ENCODE measurements at regions not wholly inside any gene's neighbourhood (a gene's known extent, or its start where the extent isn't known, plus 50 kb on each side); places are given as distances from the start of the nearest gene placed in this dataset.

DNA sequence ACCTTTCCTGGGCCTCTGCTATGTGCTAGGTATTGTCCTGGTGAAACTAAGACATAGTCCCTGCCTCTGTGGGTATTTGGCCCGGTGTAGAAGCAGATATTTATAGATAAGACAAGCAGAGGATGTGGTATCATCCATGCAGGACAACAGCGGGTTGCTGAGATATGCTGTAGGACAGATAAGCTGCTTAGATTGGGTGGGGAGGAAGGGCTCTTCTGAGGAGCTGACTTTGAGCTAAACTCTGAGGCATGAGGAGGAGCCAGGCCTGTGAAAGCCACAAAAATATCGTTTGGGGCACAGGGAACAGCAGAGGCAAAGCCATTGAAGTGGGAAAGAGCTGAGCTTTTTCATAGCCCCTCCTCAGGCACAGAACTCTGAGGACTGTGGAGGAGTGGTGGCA is 492.5 kb upstream of the CFAP20DC start:
- no peak for ATAC-seq
- H3K36me3 ChIP-seq = no peaks in the 10 kb centered on the region

DNA sequence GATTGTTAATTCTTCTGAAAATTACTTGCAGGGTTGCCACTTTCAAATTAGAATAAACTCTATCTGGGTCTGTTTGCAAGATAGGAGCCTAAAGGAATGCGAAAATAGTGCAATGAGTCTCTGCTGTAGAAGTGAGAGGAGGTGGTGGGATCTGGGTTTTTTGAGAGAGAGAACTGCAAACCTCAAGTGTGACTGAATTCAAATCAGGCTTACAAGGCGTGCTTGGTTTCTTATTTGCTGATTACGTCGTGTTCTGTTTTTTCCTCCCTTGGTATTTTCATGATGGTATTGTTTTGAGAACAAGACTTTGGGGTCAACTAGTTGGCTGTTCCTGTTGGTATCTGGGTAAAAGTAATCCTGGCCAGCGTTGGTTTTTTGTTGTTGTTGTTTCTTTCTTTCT is 490.9 kb upstream of the CFAP20DC start:
- ATAC-seq (no peak), DNase-seq (no peak)
- H3K27me3 ChIP-seq = no peaks in the 10 kb centered on the region
- intact Hi-C loops (cut with DNase I; ENCODE audit: low total_unique reads) = no loop called here
- TF ChIP-seq POLR2A (IDR thresholded peaks at IDR 0.05) = no peak
- TF ChIP-seq, protein P1, sequence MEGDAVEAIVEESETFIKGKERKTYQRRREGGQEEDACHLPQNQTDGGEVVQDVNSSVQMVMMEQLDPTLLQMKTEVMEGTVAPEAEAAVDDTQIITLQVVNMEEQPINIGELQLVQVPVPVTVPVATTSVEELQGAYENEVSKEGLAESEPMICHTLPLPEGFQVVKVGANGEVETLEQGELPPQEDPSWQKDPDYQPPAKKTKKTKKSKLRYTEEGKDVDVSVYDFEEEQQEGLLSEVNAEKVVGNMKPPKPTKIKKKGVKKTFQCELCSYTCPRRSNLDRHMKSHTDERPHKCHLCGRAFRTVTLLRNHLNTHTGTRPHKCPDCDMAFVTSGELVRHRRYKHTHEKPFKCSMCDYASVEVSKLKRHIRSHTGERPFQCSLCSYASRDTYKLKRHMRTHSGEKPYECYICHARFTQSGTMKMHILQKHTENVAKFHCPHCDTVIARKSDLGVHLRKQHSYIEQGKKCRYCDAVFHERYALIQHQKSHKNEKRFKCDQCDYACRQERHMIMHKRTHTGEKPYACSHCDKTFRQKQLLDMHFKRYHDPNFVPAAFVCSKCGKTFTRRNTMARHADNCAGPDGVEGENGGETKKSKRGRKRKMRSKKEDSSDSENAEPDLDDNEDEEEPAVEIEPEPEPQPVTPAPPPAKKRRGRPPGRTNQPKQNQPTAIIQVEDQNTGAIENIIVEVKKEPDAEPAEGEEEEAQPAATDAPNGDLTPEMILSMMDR (IDR thresholded peaks at IDR 0.05 in 4 of 5, conservative IDR thresholded peaks at IDR 0.05 in 1 of 5) = no peak
- no peaks in the 10 kb centered on the region for H3K36me3 ChIP-seq
- H3K9me3 ChIP-seq = no peaks in the 10 kb centered on the region
- H3K4me3 ChIP-seq = no peak overlapping the region
- no peak overlapping the region for H3K27ac ChIP-seq
- in situ Hi-C loops (cut with MboI; ENCODE audit: low sequenced_read_pairs in 4 of 4) = no loop called here
- no peaks in the 10 kb centered on the region for H3K4me1 ChIP-seq

More for the DNA sequence above, 492.5 kb upstream of the CFAP20DC start:
- Histone ChIP-seq H3K27me3 (no peaks in the 10 kb centered on the region), H3K9me3 (no peaks in the 10 kb centered on the region), H3K4me3 (no peak overlapping the region), H3K27ac (no peak overlapping the region), H3K4me1 (no peaks in the 10 kb centered on the region)
- no peak for DNase-seq
- intact Hi-C loops (cut with DNase I; ENCODE audit: low total_unique reads) = no loop called here
- in situ Hi-C loops (cut with MboI; ENCODE audit: low sequenced_read_pairs in 4 of 4) = no loop called here
- TF ChIP-seq, protein P1 (IDR thresholded peaks at IDR 0.05 in 4 of 5, conservative IDR thresholded peaks at IDR 0.05 in 1 of 5) = no peak
- TF ChIP-seq POLR2A (IDR thresholded peaks at IDR 0.05) = no peak

DNA sequence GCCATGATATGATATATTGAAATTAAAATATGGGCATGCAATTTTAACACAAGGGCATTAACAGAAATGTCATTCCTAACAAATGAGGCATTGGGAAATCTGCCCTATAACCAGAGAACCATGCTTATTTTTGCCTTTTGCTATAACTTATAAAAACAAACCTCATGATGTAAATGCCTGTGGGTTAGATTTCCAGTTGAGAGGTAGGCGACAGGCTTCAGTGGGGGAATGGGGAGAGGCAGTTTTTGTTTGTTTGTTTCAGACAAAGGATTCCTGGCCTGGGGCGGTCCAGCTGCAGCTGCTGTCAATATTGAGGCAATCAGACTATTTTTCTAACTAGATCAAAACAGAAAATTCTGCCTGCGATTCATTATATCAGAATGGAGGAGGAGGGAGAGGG is 490.4 kb upstream of the CFAP20DC start:
- in situ Hi-C loops (cut with MboI; ENCODE audit: low sequenced_read_pairs in 4 of 4) = no loop called here
- Histone ChIP-seq H3K4me3 (no peak overlapping the region), H3K27ac (no peak overlapping the region), H3K27me3 (no peaks in the 10 kb centered on the region), H3K9me3 (no peaks in the 10 kb centered on the region), H3K4me1 (no peaks in the 10 kb centered on the region), H3K36me3 (no peaks in the 10 kb centered on the region)
- intact Hi-C loops (cut with DNase I; ENCODE audit: low total_unique reads) = no loop called here
- DNase-seq = no peak
- TF ChIP-seq, protein P1 (IDR thresholded peaks at IDR 0.05 in 4 of 5, conservative IDR thresholded peaks at IDR 0.05 in 1 of 5) = no peak
- TF ChIP-seq POLR2A (IDR thresholded peaks at IDR 0.05) = no peak
- no peak for ATAC-seq

DNA sequence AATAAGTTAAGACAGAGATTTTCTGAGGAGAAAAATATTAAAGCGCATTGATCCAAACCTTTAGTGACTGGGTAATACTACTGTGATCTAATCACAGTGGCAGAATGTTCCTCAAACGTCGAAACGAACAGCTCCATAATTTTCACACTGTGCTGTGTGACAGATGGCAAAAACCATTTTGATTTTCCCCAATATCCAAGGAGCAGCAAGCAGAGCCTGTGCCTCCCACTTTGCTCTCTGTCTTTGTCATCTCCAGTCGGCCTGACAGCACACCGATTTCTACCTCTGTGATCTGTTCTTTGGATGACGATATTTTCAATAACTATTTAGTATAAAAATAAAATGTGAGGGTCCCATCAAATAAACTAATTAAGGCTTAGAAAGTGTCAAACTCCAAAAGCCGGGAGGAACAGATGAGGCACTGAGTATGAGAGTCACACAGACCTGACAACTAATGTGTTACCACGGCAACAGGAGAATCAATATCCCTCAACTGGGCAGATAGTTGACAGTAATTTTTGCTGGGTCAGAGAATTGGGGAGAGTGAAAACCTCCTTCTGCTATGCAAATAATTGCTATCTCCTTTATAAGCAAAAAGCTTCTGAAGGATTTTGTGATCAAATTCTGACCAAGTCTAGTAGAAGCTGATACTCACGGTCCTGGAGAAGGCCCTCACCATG is 489.1 kb upstream of the CFAP20DC start:
- no peak for DNase-seq
- intact Hi-C loops (cut with DNase I; ENCODE audit: low total_unique reads) (no loop called here), in situ Hi-C loops (cut with MboI; ENCODE audit: low sequenced_read_pairs in 4 of 4) (no loop called here)
- ATAC-seq = no peak
- H3K4me1 ChIP-seq = no peaks in the 10 kb centered on the region
- no peak for TF ChIP-seq POLR2A (IDR thresholded peaks at IDR 0.05)
- TF ChIP-seq, protein P1 (IDR thresholded peaks at IDR 0.05 in 4 of 5, conservative IDR thresholded peaks at IDR 0.05 in 1 of 5) = no peak
- H3K4me3 ChIP-seq = no peak overlapping the region
- no peaks in the 10 kb centered on the region for H3K9me3 ChIP-seq
- no peaks in the 10 kb centered on the region for H3K27me3 ChIP-seq
- H3K27ac ChIP-seq = no peak overlapping the region
- H3K36me3 ChIP-seq = no peaks in the 10 kb centered on the region

DNA sequence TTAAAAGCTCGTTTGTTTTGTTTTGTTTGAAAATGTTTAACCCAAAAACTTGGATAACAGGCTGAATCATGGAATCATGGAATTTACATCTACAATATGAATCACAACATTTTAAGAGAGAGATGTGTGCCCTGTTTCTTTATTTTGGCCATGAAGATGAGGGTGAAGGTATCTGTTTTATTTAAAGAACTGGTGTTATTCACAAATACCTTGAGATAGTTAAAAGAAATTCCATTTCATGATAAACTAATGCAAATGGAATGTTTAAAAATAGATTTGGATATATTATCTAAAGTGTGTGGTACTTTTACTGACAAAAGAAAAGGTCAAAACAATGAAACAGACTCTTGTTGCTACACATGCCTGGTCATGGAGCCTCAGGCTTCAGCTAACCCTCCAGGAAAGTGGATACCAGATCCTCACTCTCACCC is 486.0 kb upstream of the CFAP20DC start:
- H3K4me3 ChIP-seq = no peak overlapping the region
- no peak overlapping the region for H3K27ac ChIP-seq
- DNase-seq = no peak
- TF ChIP-seq POLR2A (IDR thresholded peaks at IDR 0.05) = no peak
- TF ChIP-seq, protein P1 (IDR thresholded peaks at IDR 0.05 in 4 of 5, conservative IDR thresholded peaks at IDR 0.05 in 1 of 5) = no peak
- intact Hi-C loops (cut with DNase I; ENCODE audit: low total_unique reads) (no loop called here), in situ Hi-C loops (cut with MboI; ENCODE audit: low sequenced_read_pairs in 4 of 4) (no loop called here)
- ATAC-seq = no peak
- H3K36me3 ChIP-seq = no peaks in the 10 kb centered on the region
- H3K27me3 ChIP-seq = no peaks in the 10 kb centered on the region
- no peaks in the 10 kb centered on the region for H3K9me3 ChIP-seq
- H3K4me1 ChIP-seq = no peaks in the 10 kb centered on the region

All from gastrocnemius medialis (tissue), 4 donors.